ENCODE measurements at regions not wholly inside any gene's neighbourhood (a gene's known extent, or its start where the extent isn't known, plus 50 kb on each side); places are given as distances from the start of the nearest gene placed in this dataset.

- DNase-seq: no peak
Observed at GRCh38 chr11:91800208-91800914, 424.3 kb upstream of the FAT3 start.

GRCh38 chr11:91798240-91798639 lies 426.4 kb upstream of the FAT3 start:
- DNase-seq: no peak

GRCh38 chr11:91796999-91797398 lies 427.6 kb upstream of the FAT3 start:
- DNase-seq: no peak

GRCh38 chr11:91795139-91795887 lies 429.3 kb upstream of the FAT3 start:
- DNase-seq: no peak

GRCh38 chr11:91794146-91794545 lies 430.5 kb upstream of the FAT3 start:
- DNase-seq: no peak

GRCh38 chr11:91792779-91793262 lies 431.8 kb upstream of the FAT3 start:
- no peak for DNase-seq

- DNase-seq: no peak
Observed at GRCh38 chr11:91791171-91791468, 433.5 kb upstream of the FAT3 start.

- DNase-seq: no peak
Observed at GRCh38 chr11:91790346-91791170, 434.1 kb upstream of the FAT3 start.

- no peak for DNase-seq
Observed at GRCh38 chr11:91788764-91789163, 435.9 kb upstream of the FAT3 start.

- no peak for DNase-seq
Observed at GRCh38 chr11:91786097-91786496, 438.5 kb upstream of the FAT3 start.

GRCh38 chr11:91783173-91783572 lies 441.4 kb upstream of the FAT3 start:
- no peak for DNase-seq

- no peak for DNase-seq
Observed at GRCh38 chr11:91778758-91779157, 445.9 kb upstream of the FAT3 start.

- no peak for DNase-seq
Observed at GRCh38 chr11:91776655-91777054, 448.0 kb upstream of the FAT3 start.

- no peak for DNase-seq
Observed at GRCh38 chr11:91773090-91773489, 451.5 kb upstream of the FAT3 start.

- no peak for DNase-seq
Observed at GRCh38 chr11:91771961-91772360, 452.7 kb upstream of the FAT3 start.

- DNase-seq: no peak
Observed at GRCh38 chr11:91768783-91769182, 455.8 kb upstream of the FAT3 start.

- no peak for DNase-seq
Observed at GRCh38 chr11:91763331-91763730, 461.3 kb upstream of the FAT3 start.

GRCh38 chr11:91761406-91762025 lies 463.1 kb upstream of the FAT3 start:
- DNase-seq: no peak

- no peak for DNase-seq
Observed at GRCh38 chr11:91756829-91757480, 467.7 kb upstream of the FAT3 start.

- DNase-seq: no peak
Observed at GRCh38 chr11:91755951-91756707, 468.5 kb upstream of the FAT3 start.

- no peak for DNase-seq
Observed at GRCh38 chr11:91755526-91755925, 469.1 kb upstream of the FAT3 start.

- no peak for DNase-seq
Observed at GRCh38 chr11:91749251-91749650, 475.4 kb upstream of the FAT3 start.

All from activated naive CD4-positive, alpha-beta T cell treated with anti-CD3 and anti-CD28 coated beads, Interleukin-2, amount 50 U/mL, for 16 hours (primary cell).